HCT116 (cell line): ENCODE measurements at regions not wholly inside any gene's neighbourhood (a gene's known extent, or its start where the extent isn't known, plus 50 kb on each side); places are given as distances from the start of the nearest gene placed in this dataset.

Experiments used
- CEBPB ChIP-seq: IDR thresholded peaks from 2 replicates; pipeline ENCODE4 v1.6.1; 2012; ENCODE audit warnings: low read depth
- EZH2 ChIP-seq: fragments of 200-600 bp; sonication (generic); IDR thresholded peaks from 2 replicates; pipeline ENCODE4 v1.6.1; 2017; ENCODE audit warnings: antibody characterized with exemption, mixed run types
- EZH2phosphoT487 ChIP-seq: fragments of 200-600 bp; IDR thresholded peaks from 2 replicates; pipeline ENCODE4 v1.6.1; 2018; ENCODE audit warnings: antibody characterized with exemption, borderline replicate concordance
- FOSL1 ChIP-seq: IDR thresholded peaks from 2 replicates; pipeline ENCODE4 v1.6.1; 2012; ENCODE audit warnings: low read depth
- POLR2A ChIP-seq: IDR thresholded peaks from 2 replicates; pipeline ENCODE4 v1.7.0; 2011; ENCODE audit warnings: borderline replicate concordance; ENCODE audit not compliant: insufficient read depth, insufficient read length; ENCODE audit errors: extremely low read depth
- POLR2AphosphoS5 ChIP-seq: IDR thresholded peaks from 2 replicates; pipeline ENCODE4 v1.6.1; 2011; ENCODE audit warnings: mild to moderate bottlenecking, low read depth, low read length, moderate library complexity
- TF ChIP-seq, protein P1 (sequence below), 3 experiments: fragments of 200-600 bp in 1 of 3; sonication (generic) in 1 of 3; IDR thresholded peaks in 2 of 3; conservative IDR thresholded peaks in 1 of 3; 2 replicates each; pipeline ENCODE4 v1.5.1; 2012 to 2017; ENCODE audit warnings: low read depth in 2 of 3, low read length in 2 of 3, antibody characterized with exemption in 1 of 3, borderline replicate concordance in 1 of 3, control low read depth in 1 of 3, mild to moderate bottlenecking in 1 of 3, mixed read lengths in 1 of 3, mixed run types in 1 of 3, moderate library complexity in 1 of 3; ENCODE audit not compliant: insufficient read depth in 1 of 3
- TF ChIP-seq, protein P2 (sequence below): IDR thresholded peaks from 2 replicates; pipeline ENCODE4 v1.6.1; 2012; ENCODE audit warnings: low read depth

DNA sequence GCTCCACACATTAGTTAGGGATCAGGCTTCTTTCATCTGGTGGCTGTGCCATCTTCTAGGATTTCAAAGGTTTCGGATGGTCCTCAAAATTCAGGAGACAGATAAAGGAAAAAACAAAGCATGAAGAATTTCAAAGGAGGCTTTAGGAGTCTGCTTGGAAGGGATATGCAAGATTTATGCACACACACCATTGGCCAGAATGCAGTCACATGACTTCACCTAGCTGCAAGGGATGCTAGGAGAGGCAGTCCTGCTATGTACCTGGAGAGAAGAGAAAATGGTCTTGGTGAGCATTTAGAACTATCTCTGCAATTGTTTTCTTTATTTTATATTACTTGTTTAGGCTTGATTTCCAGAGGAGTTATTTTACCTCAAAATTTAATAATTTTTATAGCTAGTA, 174.6 kb downstream of the PCTP start:
- TF ChIP-seq, protein P1, sequence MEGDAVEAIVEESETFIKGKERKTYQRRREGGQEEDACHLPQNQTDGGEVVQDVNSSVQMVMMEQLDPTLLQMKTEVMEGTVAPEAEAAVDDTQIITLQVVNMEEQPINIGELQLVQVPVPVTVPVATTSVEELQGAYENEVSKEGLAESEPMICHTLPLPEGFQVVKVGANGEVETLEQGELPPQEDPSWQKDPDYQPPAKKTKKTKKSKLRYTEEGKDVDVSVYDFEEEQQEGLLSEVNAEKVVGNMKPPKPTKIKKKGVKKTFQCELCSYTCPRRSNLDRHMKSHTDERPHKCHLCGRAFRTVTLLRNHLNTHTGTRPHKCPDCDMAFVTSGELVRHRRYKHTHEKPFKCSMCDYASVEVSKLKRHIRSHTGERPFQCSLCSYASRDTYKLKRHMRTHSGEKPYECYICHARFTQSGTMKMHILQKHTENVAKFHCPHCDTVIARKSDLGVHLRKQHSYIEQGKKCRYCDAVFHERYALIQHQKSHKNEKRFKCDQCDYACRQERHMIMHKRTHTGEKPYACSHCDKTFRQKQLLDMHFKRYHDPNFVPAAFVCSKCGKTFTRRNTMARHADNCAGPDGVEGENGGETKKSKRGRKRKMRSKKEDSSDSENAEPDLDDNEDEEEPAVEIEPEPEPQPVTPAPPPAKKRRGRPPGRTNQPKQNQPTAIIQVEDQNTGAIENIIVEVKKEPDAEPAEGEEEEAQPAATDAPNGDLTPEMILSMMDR (IDR thresholded peaks at IDR 0.05 in 2 of 3, conservative IDR thresholded peaks at IDR 0.05 in 1 of 3; ENCODE audit: borderline replicate concordance in 1 of 3, insufficient read depth in 1 of 3, low read depth in 2 of 3, low read length in 2 of 3), result no peak
- TF ChIP-seq EZH2phosphoT487 (no peak), POLR2A (no peak), EZH2 (no peak), CEBPB (no peak), FOSL1 (no peak), POLR2AphosphoS5 (no peak)
- TF ChIP-seq, protein P2, sequence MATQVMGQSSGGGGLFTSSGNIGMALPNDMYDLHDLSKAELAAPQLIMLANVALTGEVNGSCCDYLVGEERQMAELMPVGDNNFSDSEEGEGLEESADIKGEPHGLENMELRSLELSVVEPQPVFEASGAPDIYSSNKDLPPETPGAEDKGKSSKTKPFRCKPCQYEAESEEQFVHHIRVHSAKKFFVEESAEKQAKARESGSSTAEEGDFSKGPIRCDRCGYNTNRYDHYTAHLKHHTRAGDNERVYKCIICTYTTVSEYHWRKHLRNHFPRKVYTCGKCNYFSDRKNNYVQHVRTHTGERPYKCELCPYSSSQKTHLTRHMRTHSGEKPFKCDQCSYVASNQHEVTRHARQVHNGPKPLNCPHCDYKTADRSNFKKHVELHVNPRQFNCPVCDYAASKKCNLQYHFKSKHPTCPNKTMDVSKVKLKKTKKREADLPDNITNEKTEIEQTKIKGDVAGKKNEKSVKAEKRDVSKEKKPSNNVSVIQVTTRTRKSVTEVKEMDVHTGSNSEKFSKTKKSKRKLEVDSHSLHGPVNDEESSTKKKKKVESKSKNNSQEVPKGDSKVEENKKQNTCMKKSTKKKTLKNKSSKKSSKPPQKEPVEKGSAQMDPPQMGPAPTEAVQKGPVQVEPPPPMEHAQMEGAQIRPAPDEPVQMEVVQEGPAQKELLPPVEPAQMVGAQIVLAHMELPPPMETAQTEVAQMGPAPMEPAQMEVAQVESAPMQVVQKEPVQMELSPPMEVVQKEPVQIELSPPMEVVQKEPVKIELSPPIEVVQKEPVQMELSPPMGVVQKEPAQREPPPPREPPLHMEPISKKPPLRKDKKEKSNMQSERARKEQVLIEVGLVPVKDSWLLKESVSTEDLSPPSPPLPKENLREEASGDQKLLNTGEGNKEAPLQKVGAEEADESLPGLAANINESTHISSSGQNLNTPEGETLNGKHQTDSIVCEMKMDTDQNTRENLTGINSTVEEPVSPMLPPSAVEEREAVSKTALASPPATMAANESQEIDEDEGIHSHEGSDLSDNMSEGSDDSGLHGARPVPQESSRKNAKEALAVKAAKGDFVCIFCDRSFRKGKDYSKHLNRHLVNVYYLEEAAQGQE, result no peak
